ENCODE measurements at regions not wholly inside any gene's neighbourhood (a gene's known extent, or its start where the extent isn't known, plus 50 kb on each side); places are given as distances from the start of the nearest gene placed in this dataset.

GRCh38 chr13:84237143-84237542, 354.9 kb upstream of the SLITRK1 start:
- Histone ChIP-seq H2AFZ (ENCODE audit: low read depth, low read length) (peak overlapping the region; percentile 54), H3K79me2 (ENCODE audit: insufficient read depth, low read length) (no peaks in the 10 kb centered on the region)

GRCh38 chr13:84234416-84234815, 352.1 kb upstream of the SLITRK1 start:
- Histone ChIP-seq H3K4me2 (ENCODE audit: low read length) (no peak overlapping the region), H4K20me1 (ENCODE audit: insufficient read depth, low read length) (no peaks in the 10 kb centered on the region), H3K4me1 (ENCODE audit: insufficient read depth, low read length) (no peaks in the 10 kb centered on the region), H3K36me3 (ENCODE audit: insufficient read depth, low read length) (no peaks in the 10 kb centered on the region), H3K27ac (ENCODE audit: low read depth, low read length) (no peak overlapping the region), H2AFZ (ENCODE audit: low read depth, low read length) (no peak overlapping the region), H3K27me3 (ENCODE audit: insufficient read depth, low read length) (no peaks in the 10 kb centered on the region), H3K4me3 (ENCODE audit: insufficient read depth, low read depth, low read length) (no peak overlapping the region), H3K9me3 (ENCODE audit: insufficient read depth, low read depth, low read length) (no peaks in the 10 kb centered on the region), H3K9ac (ENCODE audit: low read length) (no peak overlapping the region), H3K79me2 (ENCODE audit: insufficient read depth, low read length) (no peaks in the 10 kb centered on the region)
- FAIRE-seq (no peak), DNase-seq (ENCODE audit: low read depth) (no peak)
- no peaks in the 10 kb centered on the region for H3K9me3 Mint-ChIP-seq (ENCODE audit: unreplicated experiment)
- H3K36me3 Mint-ChIP-seq (ENCODE audit: low read depth, unreplicated experiment): no peaks in the 10 kb centered on the region
- TF ChIP-seq, protein P1, sequence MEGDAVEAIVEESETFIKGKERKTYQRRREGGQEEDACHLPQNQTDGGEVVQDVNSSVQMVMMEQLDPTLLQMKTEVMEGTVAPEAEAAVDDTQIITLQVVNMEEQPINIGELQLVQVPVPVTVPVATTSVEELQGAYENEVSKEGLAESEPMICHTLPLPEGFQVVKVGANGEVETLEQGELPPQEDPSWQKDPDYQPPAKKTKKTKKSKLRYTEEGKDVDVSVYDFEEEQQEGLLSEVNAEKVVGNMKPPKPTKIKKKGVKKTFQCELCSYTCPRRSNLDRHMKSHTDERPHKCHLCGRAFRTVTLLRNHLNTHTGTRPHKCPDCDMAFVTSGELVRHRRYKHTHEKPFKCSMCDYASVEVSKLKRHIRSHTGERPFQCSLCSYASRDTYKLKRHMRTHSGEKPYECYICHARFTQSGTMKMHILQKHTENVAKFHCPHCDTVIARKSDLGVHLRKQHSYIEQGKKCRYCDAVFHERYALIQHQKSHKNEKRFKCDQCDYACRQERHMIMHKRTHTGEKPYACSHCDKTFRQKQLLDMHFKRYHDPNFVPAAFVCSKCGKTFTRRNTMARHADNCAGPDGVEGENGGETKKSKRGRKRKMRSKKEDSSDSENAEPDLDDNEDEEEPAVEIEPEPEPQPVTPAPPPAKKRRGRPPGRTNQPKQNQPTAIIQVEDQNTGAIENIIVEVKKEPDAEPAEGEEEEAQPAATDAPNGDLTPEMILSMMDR (IDR thresholded peaks at IDR 0.05; ENCODE audit: insufficient read depth, low read depth, low read length): no peak
- TF ChIP-seq EZH2 (IDR thresholded peaks at IDR 0.05; ENCODE audit: insufficient read depth, low read length): no peak
- H3K4me3 Mint-ChIP-seq (ENCODE audit: unreplicated experiment): no peak overlapping the region
- no peaks in the 10 kb centered on the region for H3K4me1 Mint-ChIP-seq (ENCODE audit: low read depth, unreplicated experiment)
- no peak overlapping the region for H3K27ac Mint-ChIP-seq (ENCODE audit: unreplicated experiment)
- no peaks in the 10 kb centered on the region for H3K27me3 Mint-ChIP-seq (ENCODE audit: low read depth, unreplicated experiment)

More at GRCh38 chr13:84237143-84237542, 354.9 kb upstream of the SLITRK1 start:
- H3K27me3 ChIP-seq (ENCODE audit: insufficient read depth, low read length): no peaks in the 10 kb centered on the region
- H3K4me3 ChIP-seq (ENCODE audit: insufficient read depth, low read depth, low read length): no peak overlapping the region
- no peak overlapping the region for H3K4me2 ChIP-seq (ENCODE audit: low read length)
- H3K9ac ChIP-seq (ENCODE audit: low read length): no peak overlapping the region
- H3K9me3 ChIP-seq (ENCODE audit: insufficient read depth, low read depth, low read length): no peaks in the 10 kb centered on the region
- no peak for DNase-seq (ENCODE audit: low read depth)
- no peak overlapping the region for H3K27ac Mint-ChIP-seq (ENCODE audit: unreplicated experiment)
- H3K27ac ChIP-seq (ENCODE audit: low read depth, low read length): no peak overlapping the region
- H3K9me3 Mint-ChIP-seq (ENCODE audit: unreplicated experiment): no peaks in the 10 kb centered on the region
- TF ChIP-seq, protein P1 (IDR thresholded peaks at IDR 0.05; ENCODE audit: insufficient read depth, low read depth, low read length): no peak
- TF ChIP-seq EZH2 (IDR thresholded peaks at IDR 0.05; ENCODE audit: insufficient read depth, low read length): no peak
- H4K20me1 ChIP-seq (ENCODE audit: insufficient read depth, low read length): no peaks in the 10 kb centered on the region
- H3K4me3 Mint-ChIP-seq (ENCODE audit: unreplicated experiment): no peak overlapping the region
- no peaks in the 10 kb centered on the region for H3K27me3 Mint-ChIP-seq (ENCODE audit: low read depth, unreplicated experiment)
- no peaks in the 10 kb centered on the region for H3K36me3 ChIP-seq (ENCODE audit: insufficient read depth, low read length)
- H3K4me1 Mint-ChIP-seq (ENCODE audit: low read depth, unreplicated experiment): no peaks in the 10 kb centered on the region
- H3K36me3 Mint-ChIP-seq (ENCODE audit: low read depth, unreplicated experiment): no peaks in the 10 kb centered on the region
- H3K4me1 ChIP-seq (ENCODE audit: insufficient read depth, low read length): no peaks in the 10 kb centered on the region
- FAIRE-seq: no peak

- H3K4me3 ChIP-seq (ENCODE audit: insufficient read depth, low read depth, low read length): no peak overlapping the region
- H3K36me3 ChIP-seq (ENCODE audit: insufficient read depth, low read length): no peaks in the 10 kb centered on the region
- no peaks in the 10 kb centered on the region for H3K9me3 Mint-ChIP-seq (ENCODE audit: unreplicated experiment)
- no peak overlapping the region for H3K4me3 Mint-ChIP-seq (ENCODE audit: unreplicated experiment)
- no peak overlapping the region for H3K27ac ChIP-seq (ENCODE audit: low read depth, low read length)
- H3K27me3 ChIP-seq (ENCODE audit: insufficient read depth, low read length): no peaks in the 10 kb centered on the region
- H3K4me2 ChIP-seq (ENCODE audit: low read length): no peak overlapping the region
- no peaks in the 10 kb centered on the region for H3K27me3 Mint-ChIP-seq (ENCODE audit: low read depth, unreplicated experiment)
- DNase-seq (ENCODE audit: low read depth): no peak
- no peaks in the 10 kb centered on the region for H3K9me3 ChIP-seq (ENCODE audit: insufficient read depth, low read depth, low read length)
- no peak overlapping the region for H3K27ac Mint-ChIP-seq (ENCODE audit: unreplicated experiment)
- no peak overlapping the region for H2AFZ ChIP-seq (ENCODE audit: low read depth, low read length)
- no peak for TF ChIP-seq EZH2 (IDR thresholded peaks at IDR 0.05; ENCODE audit: insufficient read depth, low read length)
- TF ChIP-seq, protein P1 (IDR thresholded peaks at IDR 0.05; ENCODE audit: insufficient read depth, low read depth, low read length): no peak
- no peak for FAIRE-seq
- no peak overlapping the region for H3K9ac ChIP-seq (ENCODE audit: low read length)
- H3K36me3 Mint-ChIP-seq (ENCODE audit: low read depth, unreplicated experiment): no peaks in the 10 kb centered on the region
- H3K79me2 ChIP-seq (ENCODE audit: insufficient read depth, low read length): no peaks in the 10 kb centered on the region
- H3K4me1 Mint-ChIP-seq (ENCODE audit: low read depth, unreplicated experiment): no peaks in the 10 kb centered on the region
- H3K4me1 ChIP-seq (ENCODE audit: insufficient read depth, low read length): no peaks in the 10 kb centered on the region
- no peaks in the 10 kb centered on the region for H4K20me1 ChIP-seq (ENCODE audit: insufficient read depth, low read length)
These were observed 348.3 kb upstream of the SLITRK1 start for GRCh38 chr13:84230568-84230967.

All from astrocyte (in vitro differentiated cells and primary cell).